Kidney (tissue), 13 donors: ENCODE measurements at regions not wholly inside any gene's neighbourhood (a gene's known extent, or its start where the extent isn't known, plus 50 kb on each side); places are given as distances from the start of the nearest gene placed in this dataset.

ENCODE experiments used
- DNase-seq, 5 donors: peaks; one replicate each; pipeline ENCODE4 v3.0.0-alpha.2; 2013 to 2020
- FAIRE-seq: peaks from 2 replicates; lab custom pipeline; 2012; peaks lifted over from hg19 to GRCh38; lab: Jason Lieb, UNC
- H3K27ac ChIP-seq, 2 donors: one replicate each; pipeline ENCODE4 v1.7.0; 2013; ENCODE audit warnings: low read depth in 2 of 2, low read length in 2 of 2, inconsistent platforms in 1 of 2
- H3K27me3 ChIP-seq: one replicate; pipeline ENCODE4 v1.7.1; 2013; ENCODE audit warnings: low read length, inconsistent platforms; ENCODE audit not compliant: control insufficient read depth, insufficient read depth
- H3K36me3 ChIP-seq, 3 donors: one replicate each; pipeline versions ENCODE4 v1.7.0 to v1.7.1; 2013; ENCODE audit warnings: low read length in 3 of 3, control low read depth in 1 of 3, inconsistent platforms in 1 of 3; ENCODE audit not compliant: insufficient read depth in 3 of 3, control insufficient read depth in 2 of 3
- H3K4me1 ChIP-seq, 3 donors: one replicate each; pipeline versions ENCODE4 v1.7.0 to v1.7.1; 2013; ENCODE audit warnings: low read length in 3 of 3, inconsistent platforms in 1 of 3, low read depth in 1 of 3; ENCODE audit not compliant: control insufficient read depth in 2 of 3, insufficient read depth in 2 of 3
- H3K4me3 ChIP-seq, 3 donors: one replicate each; pipeline versions ENCODE4 v1.7.0 to v1.8.1; 2013; ENCODE audit warnings: low read length in 3 of 3, control low read depth in 1 of 3, inconsistent platforms in 1 of 3
- H3K9ac ChIP-seq, 3 donors: one replicate each; pipeline versions ENCODE4 v1.7.0 to v1.7.1; 2013; ENCODE audit warnings: low read length in 3 of 3, control low read depth in 1 of 3, inconsistent platforms in 1 of 3
- H3K9me3 ChIP-seq, 3 donors: one replicate each; pipeline versions ENCODE4 v1.7.0 to v1.7.1; 2013; ENCODE audit warnings: low read length in 3 of 3, control low read depth in 1 of 3, inconsistent platforms in 1 of 3; ENCODE audit not compliant: control insufficient read depth in 2 of 3, insufficient read depth in 1 of 3
- CTCF ChIP-seq: IDR thresholded peaks from 3 replicates; pipeline ENCODE4 v1.5.1; 2012; ENCODE audit warnings: mild to moderate bottlenecking, moderate library complexity, borderline replicate concordance; ENCODE audit not compliant: insufficient read depth; ENCODE audit errors: extremely low read depth
- intact Hi-C: fragments of 100-400 bp; cut with DNase I; formaldehyde crosslinking; loops from one replicate; pipeline ENCODE4 v1.11.1; 2022
- donor health status: control.
- donor health status: control.
- donor health status: control.
- donor health status: control.
- donor health status: control.
- donor health status: DM: yes; HTN: yes; CAD: no.
- donor health status: Normal renal cell carcinoma (clear cell type).

- TF ChIP-seq CTCF, result no peak
- H3K9ac ChIP-seq, result no peak overlapping the region
- no peaks in the 10 kb centered on the region for H3K36me3 ChIP-seq
- no peaks in the 10 kb centered on the region for H3K9me3 ChIP-seq
- H3K4me1 ChIP-seq, result no peaks in the 10 kb centered on the region
- FAIRE-seq (no peak), DNase-seq (no peak)
- H3K27me3 ChIP-seq, result no peaks in the 10 kb centered on the region
- intact Hi-C loops, result no loop called here
- H3K27ac ChIP-seq, result no peak overlapping the region
- H3K4me3 ChIP-seq, result no peak overlapping the region
Measured at GRCh38 chr2:128748835-128749605, 430.4 kb upstream of the HS6ST1 start.

DNA sequence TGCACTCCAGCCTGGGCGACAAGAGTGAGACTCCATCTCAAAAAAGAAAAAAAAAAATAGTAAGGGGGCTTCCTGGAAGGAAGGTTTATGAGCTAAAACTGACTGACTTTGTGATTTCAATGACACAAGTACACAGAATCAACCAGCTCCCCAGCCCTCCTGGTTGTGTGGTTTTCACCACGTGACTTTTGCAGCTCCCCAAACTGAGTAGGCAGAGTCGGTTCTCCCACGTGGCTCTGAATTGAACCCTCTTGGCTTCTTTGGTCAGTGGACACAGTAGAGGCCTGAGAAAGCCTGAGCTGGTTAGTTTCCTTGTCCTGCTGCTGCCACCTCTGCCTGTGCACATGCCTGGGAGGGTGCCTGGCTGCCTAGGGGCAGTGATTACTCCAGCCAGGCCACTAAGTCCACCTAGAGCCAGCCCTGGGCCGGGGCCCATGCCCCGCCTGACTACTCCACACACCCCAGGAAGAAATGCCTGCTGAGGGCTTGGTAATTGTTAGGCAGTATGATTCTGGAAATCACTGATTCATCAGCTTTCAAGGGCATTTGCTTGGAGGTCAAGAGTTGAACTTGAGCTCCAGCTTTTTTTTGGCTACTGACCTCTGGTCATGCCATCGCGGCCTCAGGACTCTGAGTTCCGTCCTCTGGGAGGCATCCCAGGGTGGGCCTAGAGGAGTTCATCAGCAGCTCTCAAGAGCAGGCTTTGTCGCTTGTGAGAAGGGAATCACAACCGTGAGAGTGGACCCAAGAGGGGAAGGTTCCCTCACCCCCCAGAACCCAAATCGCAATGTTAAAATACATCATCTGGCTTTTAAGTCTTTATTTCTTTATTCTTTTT lies 431.9 kb upstream of the HS6ST1 start:
- no peak overlapping the region for H3K9ac ChIP-seq
- H3K4me3 ChIP-seq, result no peak overlapping the region
- no peaks in the 10 kb centered on the region for H3K9me3 ChIP-seq
- no peaks in the 10 kb centered on the region for H3K27me3 ChIP-seq
- no peaks in the 10 kb centered on the region for H3K36me3 ChIP-seq
- no peak overlapping the region for H3K27ac ChIP-seq
- DNase-seq, result no peak
- peaks cover 0 to 4% (median 0%) of the 10 kb centered on the region in 3 donors for H3K4me1 ChIP-seq
- FAIRE-seq, result no peak
- TF ChIP-seq CTCF, result no peak
- intact Hi-C loops, result no loop called here

GRCh38 chr2:128751746-128752145 lies 433.1 kb upstream of the HS6ST1 start:
- TF ChIP-seq CTCF, result no peak
- intact Hi-C loops, result no loop called here
- peaks cover 0 to 4% (median 2%) of the 10 kb centered on the region in 3 donors for H3K4me1 ChIP-seq
- H3K27ac ChIP-seq, result no peak overlapping the region
- no peaks in the 10 kb centered on the region for H3K27me3 ChIP-seq
- no peaks in the 10 kb centered on the region for H3K36me3 ChIP-seq
- DNase-seq (peak in 1 of 5 donors; percentile 58), FAIRE-seq (no peak)
- H3K9ac ChIP-seq, result no peak overlapping the region
- no peak overlapping the region for H3K4me3 ChIP-seq
- no peaks in the 10 kb centered on the region for H3K9me3 ChIP-seq
